ENCODE measurements at regions not wholly inside any gene's neighbourhood (a gene's known extent, or its start where the extent isn't known, plus 50 kb on each side); places are given as distances from the start of the nearest gene placed in this dataset.

DNA sequence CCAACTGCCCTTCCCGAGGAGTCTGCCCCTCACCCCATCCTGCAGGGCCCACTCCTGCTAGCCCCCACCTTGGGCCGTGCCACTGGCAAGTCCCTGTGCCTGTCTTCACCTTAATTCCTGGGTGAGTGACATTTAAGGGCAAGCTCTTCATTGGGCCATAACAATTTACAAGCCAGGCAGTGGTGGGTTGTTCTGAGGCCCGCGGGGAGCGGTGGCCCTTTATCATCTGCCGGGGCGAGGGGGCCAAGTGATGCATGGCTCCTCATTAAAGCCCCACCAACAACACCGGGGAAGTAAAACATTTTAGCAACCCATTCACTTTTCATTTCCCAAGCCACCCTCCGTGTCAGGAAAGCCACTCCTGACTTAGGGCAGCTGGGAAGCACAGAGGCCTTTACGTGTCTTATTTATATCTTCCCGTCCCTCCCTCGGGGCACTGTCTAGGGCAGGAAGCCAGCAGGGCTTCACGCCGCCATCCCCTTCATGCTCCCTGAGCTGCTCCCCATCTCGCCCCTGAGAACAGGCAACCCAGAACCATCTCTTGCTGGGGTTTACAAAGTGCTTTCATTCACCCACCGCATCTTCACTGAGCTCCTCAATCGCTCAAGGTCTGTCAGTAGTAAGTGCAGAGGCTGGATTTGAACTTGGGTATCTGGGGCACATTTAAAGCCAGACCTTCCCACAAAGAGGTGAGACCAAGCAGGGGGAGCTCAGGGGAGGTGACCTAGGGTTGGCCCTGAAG, 55.5 kb upstream of the CCDC167 start:
- DNase-seq (ENCODE audit: low spot score in 2 of 2), result no peak
- Histone ChIP-seq H3K27me3 (no peaks in the 10 kb centered on the region), H3K9me3 (no peaks in the 10 kb centered on the region), H3K27ac (no peak overlapping the region), H3K4me3 (no peak overlapping the region), H3K36me3 (no peaks in the 10 kb centered on the region), H3K4me1 (no peaks in the 10 kb centered on the region)
- 63 to 71% methylated on average over 17 of the region's 17 CpGs for WGBS, 2 donors
- TF ChIP-seq CTCF (IDR thresholded peaks at IDR 0.05), result no peak

DNA sequence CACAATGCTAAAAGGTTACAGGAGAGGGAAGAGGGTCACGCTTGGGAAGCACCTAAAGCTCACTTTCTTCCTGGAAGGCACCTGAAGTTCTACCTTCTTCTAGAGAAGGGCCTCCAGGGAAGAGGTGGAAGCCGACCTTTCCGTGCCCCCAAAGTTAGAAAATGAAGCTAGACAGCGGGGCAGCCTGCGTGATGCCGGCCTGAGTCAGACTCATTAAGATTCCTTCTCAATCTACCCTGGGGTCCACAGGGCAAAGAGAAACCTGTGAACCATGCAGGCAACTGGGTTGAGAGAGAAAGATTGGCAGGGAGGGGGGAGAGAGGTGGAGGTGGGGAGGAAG, 54.8 kb upstream of the CCDC167 start:
- DNase-seq (ENCODE audit: low spot score in 2 of 2), result no peak
- H3K4me3 ChIP-seq, result no peak overlapping the region
- H3K36me3 ChIP-seq, result no peaks in the 10 kb centered on the region
- no peaks in the 10 kb centered on the region for H3K4me1 ChIP-seq
- H3K27me3 ChIP-seq, result no peaks in the 10 kb centered on the region
- WGBS, 2 donors, result 80 to 84% methylated on average over 6 of the region's 6 CpGs
- no peaks in the 10 kb centered on the region for H3K9me3 ChIP-seq
- H3K27ac ChIP-seq, result no peak overlapping the region
- TF ChIP-seq POLR2A (IDR thresholded peaks at IDR 0.05) (no peak), EP300 (IDR thresholded peaks at IDR 0.05) (no peak), CTCF (IDR thresholded peaks at IDR 0.05) (no peak)

DNA sequence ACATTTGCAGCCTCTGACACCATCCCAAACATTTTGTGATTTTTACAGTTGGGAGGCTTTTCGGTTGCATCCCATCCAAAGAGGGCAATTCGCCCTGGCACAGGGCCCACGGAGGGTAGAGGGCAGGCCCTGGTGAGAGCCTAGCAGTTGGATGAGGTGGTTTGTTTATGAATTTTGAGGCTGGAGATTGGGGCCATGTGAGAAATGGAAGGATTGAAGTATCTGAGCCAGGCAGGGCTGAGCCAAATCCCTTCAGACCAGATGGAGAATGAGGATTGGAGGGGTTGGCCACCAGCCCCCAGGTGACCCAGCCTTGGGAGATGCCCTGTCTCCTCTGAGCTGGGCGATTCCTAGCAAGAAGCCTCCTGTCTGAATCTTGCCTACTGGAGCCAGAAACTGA, 52.6 kb upstream of the CCDC167 start:
- no peak for DNase-seq (ENCODE audit: low spot score in 2 of 2)
- H3K36me3 ChIP-seq, result no peaks in the 10 kb centered on the region
- WGBS, 2 donors, result 70 to 72% methylated on average over 4 of the region's 4 CpGs
- peaks cover 0 to 4% (median 0%) of the 10 kb centered on the region in 4 donors for H3K4me1 ChIP-seq
- TF ChIP-seq CTCF (IDR thresholded peaks at IDR 0.05), result no peak
- TF ChIP-seq POLR2A (IDR thresholded peaks at IDR 0.05), result no peak
- no peak for TF ChIP-seq EP300 (IDR thresholded peaks at IDR 0.05)
- no peaks in the 10 kb centered on the region for H3K27me3 ChIP-seq
- no peak overlapping the region for H3K27ac ChIP-seq
- no peak overlapping the region for H3K4me3 ChIP-seq
- no peaks in the 10 kb centered on the region for H3K9me3 ChIP-seq

DNA sequence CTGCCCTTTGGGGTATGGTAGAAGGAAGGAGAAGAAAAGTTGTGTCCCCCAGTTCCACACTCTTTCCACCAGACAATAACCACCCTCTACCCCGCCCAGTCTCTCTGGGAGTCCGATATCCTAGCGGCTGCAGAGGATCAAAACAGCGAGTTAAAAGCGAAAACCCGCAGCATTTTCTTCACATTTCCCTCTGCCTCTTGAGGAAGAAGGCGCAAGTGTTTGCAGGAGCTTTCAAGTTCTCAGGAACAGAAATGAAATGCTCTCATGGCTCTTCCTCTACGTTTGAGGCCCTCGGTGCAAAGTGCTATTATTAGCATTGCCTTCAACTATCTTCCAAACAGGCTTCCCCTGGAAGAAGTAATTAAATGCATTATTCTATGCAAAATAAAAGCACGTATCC, 52.2 kb upstream of the CCDC167 start:
- 53 to 58% methylated on average over 10 of the region's 10 CpGs for WGBS, 2 donors
- no peak for DNase-seq (ENCODE audit: low spot score in 2 of 2)
- Histone ChIP-seq H3K27ac (no peak overlapping the region), H3K4me1 (peaks cover 0 to 4% (median 0%) of the 10 kb centered on the region in 4 donors), H3K36me3 (no peaks in the 10 kb centered on the region), H3K9me3 (no peaks in the 10 kb centered on the region), H3K27me3 (no peaks in the 10 kb centered on the region), H3K4me3 (no peak overlapping the region)
- TF ChIP-seq EP300 (IDR thresholded peaks at IDR 0.05) (no peak), CTCF (IDR thresholded peaks at IDR 0.05) (no peak), POLR2A (IDR thresholded peaks at IDR 0.05) (no peak)

GRCh38 chr6:37551446-37551845, 51.8 kb upstream of the CCDC167 start:
- H3K27ac ChIP-seq, result no peak overlapping the region
- no peak overlapping the region for H3K4me3 ChIP-seq
- no peaks in the 10 kb centered on the region for H3K36me3 ChIP-seq
- TF ChIP-seq POLR2A (IDR thresholded peaks at IDR 0.05), result no peak
- TF ChIP-seq EP300 (IDR thresholded peaks at IDR 0.05), result no peak
- TF ChIP-seq CTCF (IDR thresholded peaks at IDR 0.05), result no peak
- DNase-seq (ENCODE audit: low spot score in 2 of 2), result no peak
- no peaks in the 10 kb centered on the region for H3K9me3 ChIP-seq
- 64 to 85% methylated on average over 3 of the region's 3 CpGs for WGBS, 2 donors
- H3K4me1 ChIP-seq, result peaks cover 0 to 4% (median 0%) of the 10 kb centered on the region in 4 donors
- no peaks in the 10 kb centered on the region for H3K27me3 ChIP-seq
